ENCODE measurements at regions not wholly inside any gene's neighbourhood (a gene's known extent, or its start where the extent isn't known, plus 50 kb on each side); places are given as distances from the start of the nearest gene placed in this dataset.

DNA sequence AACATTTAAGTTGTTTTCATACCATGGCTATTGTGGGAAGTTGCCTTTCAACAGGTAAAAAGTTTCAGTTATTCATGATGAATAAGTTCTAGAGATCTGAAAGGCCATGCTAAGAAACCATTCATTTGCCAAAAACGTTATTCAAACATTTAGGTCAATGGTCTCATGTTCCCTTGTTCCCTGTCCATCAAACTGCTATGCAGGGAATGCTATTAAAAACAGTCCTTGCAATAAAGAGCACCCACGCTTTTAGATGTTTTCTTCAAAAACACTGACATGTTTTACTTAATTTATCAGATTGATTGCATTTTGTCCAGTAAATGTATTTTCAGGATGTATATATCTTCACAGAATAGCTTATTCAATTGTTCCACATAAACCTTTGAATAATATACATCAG, 573.2 kb upstream of the PCDH20 start:
- no peak for TF ChIP-seq POLR2A (IDR thresholded peaks at IDR 0.05)
- TF ChIP-seq, protein P1, sequence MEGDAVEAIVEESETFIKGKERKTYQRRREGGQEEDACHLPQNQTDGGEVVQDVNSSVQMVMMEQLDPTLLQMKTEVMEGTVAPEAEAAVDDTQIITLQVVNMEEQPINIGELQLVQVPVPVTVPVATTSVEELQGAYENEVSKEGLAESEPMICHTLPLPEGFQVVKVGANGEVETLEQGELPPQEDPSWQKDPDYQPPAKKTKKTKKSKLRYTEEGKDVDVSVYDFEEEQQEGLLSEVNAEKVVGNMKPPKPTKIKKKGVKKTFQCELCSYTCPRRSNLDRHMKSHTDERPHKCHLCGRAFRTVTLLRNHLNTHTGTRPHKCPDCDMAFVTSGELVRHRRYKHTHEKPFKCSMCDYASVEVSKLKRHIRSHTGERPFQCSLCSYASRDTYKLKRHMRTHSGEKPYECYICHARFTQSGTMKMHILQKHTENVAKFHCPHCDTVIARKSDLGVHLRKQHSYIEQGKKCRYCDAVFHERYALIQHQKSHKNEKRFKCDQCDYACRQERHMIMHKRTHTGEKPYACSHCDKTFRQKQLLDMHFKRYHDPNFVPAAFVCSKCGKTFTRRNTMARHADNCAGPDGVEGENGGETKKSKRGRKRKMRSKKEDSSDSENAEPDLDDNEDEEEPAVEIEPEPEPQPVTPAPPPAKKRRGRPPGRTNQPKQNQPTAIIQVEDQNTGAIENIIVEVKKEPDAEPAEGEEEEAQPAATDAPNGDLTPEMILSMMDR (IDR thresholded peaks at IDR 0.05), result no peak
